Endothelial cell of umbilical vein (primary cell): ENCODE measurements at regions not wholly inside any gene's neighbourhood (a gene's known extent, or its start where the extent isn't known, plus 50 kb on each side); places are given as distances from the start of the nearest gene placed in this dataset.

Experiments
- BruUV-seq: library from RNA; stranded (reverse); fragments of 400-500 nt; replicated peaks from 2 replicates; lab custom pipeline; 2021; lab: Mats Ljungman, UMichigan
- CTCF ChIA-PET: fragments of 300-600, 350-600 bp; sonication (Branson Sonifier 250); formaldehyde crosslinking; loops from one replicate; lab custom pipeline; 2021; ENCODE audit warnings: antibody characterized with exemption, inconsistent platforms; lab: Charles Lee
- POLR2A ChIA-PET: fragments of 300-600, 350-600 bp; sonication (Branson Sonifier 250); formaldehyde crosslinking; loops from one replicate; lab custom pipeline; 2021; ENCODE audit warnings: antibody characterized with exemption, inconsistent platforms; lab: Charles Lee
- DNase-seq: peaks from one replicate; pipeline ENCODE4 v3.0.0-alpha.2; 2011; ENCODE audit warnings: low read depth, low spot score
- FAIRE-seq: peaks from 2 replicates; lab custom pipeline; 2011; peaks lifted over from hg19 to GRCh38; lab: Jason Lieb, UNC
- H2AFZ ChIP-seq: 2 replicates; pipeline ENCODE4 v1.6.0; 2012; ENCODE audit warnings: low read depth, low read length, control low read depth, inconsistent platforms
- H3K27ac ChIP-seq: 2 replicates; pipeline ENCODE4 v1.5.1; 2011; ENCODE audit warnings: low read depth, mild to moderate bottlenecking, control low read depth, low read length, moderate library complexity; ENCODE audit not compliant: insufficient read depth
- H3K27me3 ChIP-seq, 2 experiments: 2 replicates each; pipeline versions ENCODE4 v1.6.0 to v1.6.1; 2011; ENCODE audit warnings: low read length in 2 of 2, mixed read lengths in 1 of 2; ENCODE audit not compliant: control insufficient read depth in 2 of 2, insufficient read depth in 2 of 2
- H3K36me3 ChIP-seq, 2 experiments: 2 replicates in 1 of 2; 3 replicates in 1 of 2; pipeline ENCODE4 v1.5.1; 2011; ENCODE audit warnings: low read length in 2 of 2, mild to moderate bottlenecking in 1 of 2, moderate library complexity in 1 of 2; ENCODE audit not compliant: control insufficient read depth in 2 of 2, insufficient read depth in 2 of 2; ENCODE audit errors: extremely low read depth in 1 of 2
- H3K4me1 ChIP-seq: 3 replicates; pipeline ENCODE4 v1.5.1; 2011; ENCODE audit warnings: mild to moderate bottlenecking, low read length; ENCODE audit not compliant: control insufficient read depth, insufficient read depth; ENCODE audit errors: extremely low read depth
- H3K4me2 ChIP-seq: 2 replicates; pipeline ENCODE4 v1.6.1; 2011; ENCODE audit warnings: low read length, control low read depth, mixed read lengths; ENCODE audit not compliant: insufficient read depth
- H3K4me3 ChIP-seq, 3 experiments: fragments of 200-600 bp in 1 of 3; sonication (generic), shearing (Covaris generic) in 1 of 3; replicated peaks in 1 of 3; 2 replicates each; pipeline ENCODE4 v1.5.1; 2011 to 2016; ENCODE audit warnings: control low read depth in 3 of 3, low read length in 3 of 3, mild to moderate bottlenecking in 2 of 3, inconsistent platforms in 1 of 3, low read depth in 1 of 3, moderate library complexity in 1 of 3; ENCODE audit not compliant: insufficient read depth in 1 of 3
- H3K79me2 ChIP-seq: 2 replicates; pipeline ENCODE4 v1.6.0; 2012; ENCODE audit warnings: low read length, inconsistent platforms; ENCODE audit not compliant: control insufficient read depth, insufficient read depth
- H3K9ac ChIP-seq: replicated peaks from 2 replicates; pipeline ENCODE3; 2011; ENCODE audit warnings: low read length, control low read depth; ENCODE audit not compliant: insufficient read depth; ENCODE audit errors: extremely low read depth
- H3K9me1 ChIP-seq: replicated peaks from 3 replicates; pipeline ENCODE4 v1.6.0; 2011; ENCODE audit warnings: mild to moderate bottlenecking, low read length; ENCODE audit not compliant: control insufficient read depth, insufficient read depth; ENCODE audit errors: extremely low read depth
- H3K9me3 ChIP-seq: replicated peaks from 2 replicates; pipeline ENCODE4 v1.5.1; 2012; ENCODE audit warnings: low read length, inconsistent platforms; ENCODE audit not compliant: control insufficient read depth, insufficient read depth
- H4K20me1 ChIP-seq: replicated peaks from 2 replicates; pipeline ENCODE3; 2011; ENCODE audit warnings: mild to moderate bottlenecking, low read length; ENCODE audit not compliant: control insufficient read depth, insufficient read depth; ENCODE audit errors: extremely low read depth
- EZH2 ChIP-seq: IDR thresholded peaks from 2 replicates; pipeline ENCODE4 v1.6.1; 2012; ENCODE audit warnings: borderline replicate concordance, low read depth, mild to moderate bottlenecking, moderate library complexity, low read length, inconsistent platforms; ENCODE audit not compliant: severe bottlenecking
- FOS ChIP-seq: IDR thresholded peaks from 2 replicates; pipeline ENCODE4 v1.6.1; 2011; ENCODE audit warnings: mild to moderate bottlenecking, low read length, moderate library complexity, borderline replicate concordance; ENCODE audit not compliant: insufficient read depth
- GATA2 ChIP-seq: IDR thresholded peaks from 2 replicates; pipeline ENCODE4 v1.7.0; 2011; ENCODE audit warnings: low read depth, mild to moderate bottlenecking, moderate library complexity, mixed read lengths, low read length; ENCODE audit not compliant: insufficient read length, insufficient read depth
- JUN ChIP-seq: IDR thresholded peaks from 2 replicates; pipeline ENCODE4 v1.6.1; 2011; ENCODE audit warnings: borderline replicate concordance, low read depth; ENCODE audit not compliant: insufficient read length, insufficient read depth
- MYC ChIP-seq: IDR thresholded peaks from one replicate; pipeline ENCODE4 v1.6.1; 2011; ENCODE audit warnings: mild to moderate bottlenecking, low read depth, low read length
- POLR2A ChIP-seq: IDR thresholded peaks from 2 replicates; pipeline ENCODE4 v1.6.1; 2012; ENCODE audit warnings: low read depth, mild to moderate bottlenecking, control low read depth, low read length
- POLR2AphosphoS5 ChIP-seq: IDR thresholded peaks from 2 replicates; pipeline ENCODE4 v1.6.1; 2012; ENCODE audit warnings: low read depth, mild to moderate bottlenecking, control low read depth, low read length, moderate library complexity; ENCODE audit not compliant: insufficient read depth
- dilution Hi-C: fragments of 300-500 bp; cut with MboI; formaldehyde crosslinking; loops from one replicate; pipeline ENCODE4 v1.15.0; 2019; ENCODE audit warnings: low sequenced_read_pairs; ENCODE audit not compliant: extremely low pct_ligation_motif_present
- intact Hi-C: fragments of 100-400 bp; cut with micrococcal nuclease; formaldehyde crosslinking; loops from one replicate; pipeline ENCODE4 v1.10.0; 2022
- TF ChIP-seq, protein P1 (sequence below): IDR thresholded peaks from 2 replicates; pipeline ENCODE4 v1.6.1; 2011; ENCODE audit not compliant: insufficient read depth, insufficient read length
- TF ChIP-seq, protein P2 (sequence below), 2 donors: IDR thresholded peaks; 1 replicate in 1 of 2; 2 replicates in 1 of 2; pipeline ENCODE4 v1.5.1; 2011; ENCODE audit warnings: low read length in 2 of 2, mild to moderate bottlenecking in 2 of 2, moderate library complexity in 2 of 2, control low read depth in 1 of 2, inconsistent platforms in 1 of 2, low read depth in 1 of 2; ENCODE audit not compliant: insufficient read depth in 1 of 2; ENCODE audit errors: extremely low read depth in 1 of 2

DNA sequence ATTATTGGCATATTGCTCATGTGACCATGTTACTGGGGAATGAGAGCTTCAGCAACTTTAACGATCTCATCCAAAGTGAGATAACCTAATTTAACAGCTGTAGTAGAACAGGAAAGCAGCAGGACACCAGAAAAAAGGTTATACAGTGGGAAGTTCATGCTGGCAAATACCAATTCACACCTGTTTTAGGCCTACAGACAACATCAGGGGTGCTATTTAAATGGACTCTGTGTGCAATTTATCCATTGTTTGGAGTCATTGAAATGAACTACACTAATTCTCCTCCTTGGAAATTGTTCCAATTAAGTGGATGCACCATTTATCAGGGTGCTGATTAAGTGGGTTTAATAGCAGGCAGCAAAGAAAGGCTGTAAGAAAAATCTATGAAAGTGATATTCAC is 424.4 kb upstream of the LMO3 start:
- Histone ChIP-seq H3K9me3 (peaks cover 5% of the 10 kb centered on the region), H3K27ac (no peak overlapping the region), H3K4me1 (no peaks in the 10 kb centered on the region), H3K27me3 (no peaks in the 10 kb centered on the region), H3K9me1 (no peaks in the 10 kb centered on the region), H3K4me3 (no peak overlapping the region), H3K9ac (no peak overlapping the region), H2AFZ (no peak overlapping the region), H3K79me2 (no peaks in the 10 kb centered on the region), H4K20me1 (no peaks in the 10 kb centered on the region), H3K4me2 (no peak overlapping the region), H3K36me3 (no peaks in the 10 kb centered on the region)
- FAIRE-seq, result no peak
- CTCF ChIA-PET, result no interaction called here
- BruUV-seq, result no TSS peak
- intact Hi-C loops, result no loop called here
- TF ChIP-seq POLR2AphosphoS5 (no peak), JUN (no peak), FOS (no peak), EZH2 (no peak), MYC (no peak), GATA2 (no peak), POLR2A (no peak)
- TF ChIP-seq, protein P1, sequence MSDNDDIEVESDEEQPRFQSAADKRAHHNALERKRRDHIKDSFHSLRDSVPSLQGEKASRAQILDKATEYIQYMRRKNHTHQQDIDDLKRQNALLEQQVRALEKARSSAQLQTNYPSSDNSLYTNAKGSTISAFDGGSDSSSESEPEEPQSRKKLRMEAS, result no peak
- TF ChIP-seq, protein P2, sequence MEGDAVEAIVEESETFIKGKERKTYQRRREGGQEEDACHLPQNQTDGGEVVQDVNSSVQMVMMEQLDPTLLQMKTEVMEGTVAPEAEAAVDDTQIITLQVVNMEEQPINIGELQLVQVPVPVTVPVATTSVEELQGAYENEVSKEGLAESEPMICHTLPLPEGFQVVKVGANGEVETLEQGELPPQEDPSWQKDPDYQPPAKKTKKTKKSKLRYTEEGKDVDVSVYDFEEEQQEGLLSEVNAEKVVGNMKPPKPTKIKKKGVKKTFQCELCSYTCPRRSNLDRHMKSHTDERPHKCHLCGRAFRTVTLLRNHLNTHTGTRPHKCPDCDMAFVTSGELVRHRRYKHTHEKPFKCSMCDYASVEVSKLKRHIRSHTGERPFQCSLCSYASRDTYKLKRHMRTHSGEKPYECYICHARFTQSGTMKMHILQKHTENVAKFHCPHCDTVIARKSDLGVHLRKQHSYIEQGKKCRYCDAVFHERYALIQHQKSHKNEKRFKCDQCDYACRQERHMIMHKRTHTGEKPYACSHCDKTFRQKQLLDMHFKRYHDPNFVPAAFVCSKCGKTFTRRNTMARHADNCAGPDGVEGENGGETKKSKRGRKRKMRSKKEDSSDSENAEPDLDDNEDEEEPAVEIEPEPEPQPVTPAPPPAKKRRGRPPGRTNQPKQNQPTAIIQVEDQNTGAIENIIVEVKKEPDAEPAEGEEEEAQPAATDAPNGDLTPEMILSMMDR (IDR thresholded peaks at IDR 0.05; ENCODE audit: extremely low read depth in 1 of 2, insufficient read depth in 1 of 2, low read depth in 1 of 2, low read length in 2 of 2), result no peak
- dilution Hi-C loops, result no loop called here
- POLR2A ChIA-PET, result no interaction called here
- DNase-seq, result no peak
